ENCODE measurements at regions not wholly inside any gene's neighbourhood (a gene's known extent, or its start where the extent isn't known, plus 50 kb on each side); places are given as distances from the start of the nearest gene placed in this dataset.

DNA sequence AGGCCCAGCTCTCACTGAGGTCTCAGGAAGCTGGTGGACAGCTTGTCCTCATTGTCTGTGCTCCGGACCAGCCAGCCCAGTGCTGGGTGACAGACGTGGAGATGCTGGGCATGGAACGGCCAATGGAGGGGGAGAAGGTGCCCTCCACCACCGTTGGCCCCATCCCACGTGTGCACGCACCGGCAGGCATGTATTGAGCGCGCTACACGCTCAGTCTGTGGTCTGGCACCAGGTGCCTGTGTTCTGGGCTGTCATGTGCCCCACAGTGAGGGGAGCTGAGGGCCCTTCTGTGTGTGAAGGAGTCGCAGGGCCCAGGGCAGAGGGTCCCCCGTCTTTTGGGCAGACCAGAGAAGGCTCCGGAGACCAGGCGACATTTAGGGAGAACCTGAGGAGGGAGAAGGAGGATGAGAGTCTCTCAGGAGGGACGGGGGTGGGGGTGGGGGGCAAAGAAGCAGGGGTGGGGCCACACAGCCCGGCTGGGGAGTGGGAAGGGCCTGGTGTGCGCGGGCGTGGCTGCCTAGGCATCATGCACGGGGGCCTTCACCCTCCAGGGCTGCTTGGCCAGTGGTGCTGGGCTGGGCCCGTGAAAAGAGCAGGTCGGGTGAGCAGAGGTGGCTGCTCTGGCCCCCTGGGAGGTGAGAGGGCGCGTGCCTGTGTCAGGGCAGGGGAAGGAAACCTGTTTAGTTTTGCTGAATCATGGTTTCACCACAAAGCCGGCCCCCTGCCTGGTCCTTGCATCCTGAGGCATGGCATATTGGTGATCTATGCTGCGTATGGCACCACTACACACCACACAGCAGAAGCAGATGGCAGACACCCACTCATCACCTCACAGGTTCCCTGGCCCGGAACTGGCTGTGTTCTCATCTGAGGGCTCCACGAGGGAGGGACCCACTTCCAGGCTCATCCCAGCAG lies 86.7 kb upstream of the TTC34 start:
- no peak for DNase-seq
- intact Hi-C loops (cut with micrococcal nuclease) = no loop called here
- ATAC-seq (ENCODE audit: low read depth) = no peak

More for the DNA sequence above, 86.7 kb upstream of the TTC34 start:
- H3K27me3 ChIP-seq (replicated peaks in 1 of 4; ENCODE audit: control extremely low read depth in 1 of 4, control insufficient read depth in 3 of 4, insufficient read depth in 4 of 4, low read length in 3 of 4) = peaks cover 0 to 3% (median 0%) of the 10 kb centered on the region in 4 experiments
- Mint-ChIP-seq H3K4me1 (no peaks in the 10 kb centered on the region), H3K4me3 (no peak overlapping the region), H3K9me3 (ENCODE audit: insufficient read depth) (no peaks in the 10 kb centered on the region), H3K27ac (no peak overlapping the region), H3K27me3 (peaks cover 11% of the 10 kb centered on the region)
- ChIA-PET CTCF (no interaction called here), POLR2A (no interaction called here)
- no peak overlapping the region for H3K4me2 ChIP-seq (replicated peaks; ENCODE audit: low read depth, low read length, poor library complexity, severe bottlenecking)
- no peaks in the 10 kb centered on the region for H3K36me3 ChIP-seq (replicated peaks in 1 of 2; ENCODE audit: control extremely low read depth in 1 of 2, control insufficient read depth in 1 of 2, extremely low read depth in 1 of 2, insufficient read depth in 2 of 2, low read length in 1 of 2)
- H3K9me3 ChIP-seq (ENCODE audit: control extremely low read depth in 1 of 3, control insufficient read depth in 2 of 3, insufficient read depth in 1 of 3, low read length in 2 of 3) = peaks cover 0 to 4% (median 0%) of the 10 kb centered on the region in 3 donors
- 11% methylated on average over 23 of the region's 28 CpGs for WGBS (ENCODE audit: insufficient coverage)
- H3K79me2 ChIP-seq (ENCODE audit: control insufficient read depth, insufficient read depth, low read length) = no peaks in the 10 kb centered on the region
- TF ChIP-seq, protein P1, sequence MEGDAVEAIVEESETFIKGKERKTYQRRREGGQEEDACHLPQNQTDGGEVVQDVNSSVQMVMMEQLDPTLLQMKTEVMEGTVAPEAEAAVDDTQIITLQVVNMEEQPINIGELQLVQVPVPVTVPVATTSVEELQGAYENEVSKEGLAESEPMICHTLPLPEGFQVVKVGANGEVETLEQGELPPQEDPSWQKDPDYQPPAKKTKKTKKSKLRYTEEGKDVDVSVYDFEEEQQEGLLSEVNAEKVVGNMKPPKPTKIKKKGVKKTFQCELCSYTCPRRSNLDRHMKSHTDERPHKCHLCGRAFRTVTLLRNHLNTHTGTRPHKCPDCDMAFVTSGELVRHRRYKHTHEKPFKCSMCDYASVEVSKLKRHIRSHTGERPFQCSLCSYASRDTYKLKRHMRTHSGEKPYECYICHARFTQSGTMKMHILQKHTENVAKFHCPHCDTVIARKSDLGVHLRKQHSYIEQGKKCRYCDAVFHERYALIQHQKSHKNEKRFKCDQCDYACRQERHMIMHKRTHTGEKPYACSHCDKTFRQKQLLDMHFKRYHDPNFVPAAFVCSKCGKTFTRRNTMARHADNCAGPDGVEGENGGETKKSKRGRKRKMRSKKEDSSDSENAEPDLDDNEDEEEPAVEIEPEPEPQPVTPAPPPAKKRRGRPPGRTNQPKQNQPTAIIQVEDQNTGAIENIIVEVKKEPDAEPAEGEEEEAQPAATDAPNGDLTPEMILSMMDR (IDR thresholded peaks at IDR 0.05) = no peak
- no peak for TF ChIP-seq EZH2 (IDR thresholded peaks at IDR 0.05; ENCODE audit: borderline replicate concordance, insufficient read depth, low read depth, low read length, poor library complexity, severe bottlenecking)
- no peak overlapping the region for H3K9ac ChIP-seq (ENCODE audit: low read length)
- no peak overlapping the region for H3K4me3 ChIP-seq (ENCODE audit: control extremely low read depth in 1 of 5, extremely low read depth in 1 of 5, insufficient read depth in 1 of 5, low read depth in 2 of 5, low read length in 4 of 5)
- no peak overlapping the region for H3K27ac ChIP-seq (ENCODE audit: low read length in 2 of 2)
- no peak overlapping the region for H2AFZ ChIP-seq (ENCODE audit: insufficient read depth, low read depth, low read length, poor library complexity, severe bottlenecking)
- no peaks in the 10 kb centered on the region for H3K4me1 ChIP-seq (ENCODE audit: control insufficient read depth in 2 of 2, insufficient read depth in 2 of 2, low read length in 2 of 2)
- no peaks in the 10 kb centered on the region for H4K20me1 ChIP-seq (ENCODE audit: control insufficient read depth, insufficient read depth, low read length, poor library complexity, severe bottlenecking)
